ENCODE measurements at regions not wholly inside any gene's neighbourhood (a gene's known extent, or its start where the extent isn't known, plus 50 kb on each side); places are given as distances from the start of the nearest gene placed in this dataset.
"Not testable (repeated sequence)": the region's sequence is repeated elsewhere in the genome, so short reads cannot be mapped to it uniquely, and the experiment has no call there.

DNA sequence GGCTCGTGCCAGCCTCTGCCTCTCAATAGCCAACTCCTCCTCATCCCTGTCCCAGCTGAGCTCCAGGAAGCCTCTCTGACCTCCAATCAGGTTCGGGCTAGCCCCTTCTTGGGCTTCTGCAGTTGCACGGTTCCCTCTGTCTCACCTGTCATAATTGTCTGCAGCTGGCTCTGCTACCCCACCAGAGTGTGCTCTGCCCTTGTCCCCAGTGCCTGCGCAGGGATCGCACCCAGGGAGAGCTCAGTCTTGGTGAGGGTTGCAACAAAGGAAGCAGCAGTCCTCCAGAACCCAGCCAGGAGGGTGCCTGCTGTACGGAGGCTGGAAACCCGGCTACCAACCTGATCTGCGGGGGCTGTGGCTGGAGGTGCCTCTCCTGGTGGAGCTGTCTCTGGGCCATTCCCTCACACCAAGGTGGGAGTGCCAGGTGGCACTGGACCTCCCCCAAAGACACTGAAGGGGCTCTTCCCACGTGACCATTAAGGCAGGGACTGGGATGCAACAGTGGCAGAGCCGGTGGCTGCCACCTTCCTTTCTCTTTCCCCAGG, 63.5 kb upstream of the DMRTB1 start:
- DNase-seq (ENCODE audit: low spot score in 2 of 2, unreplicated experiment in 2 of 2) = no peak
- Mint-ChIP-seq H3K36me3 (no peaks in the 10 kb centered on the region), H3K27me3 (ENCODE audit: low read depth) (peaks cover 5% of the 10 kb centered on the region), H3K9me3 (no peaks in the 10 kb centered on the region), H3K4me1 (peaks cover 23% of the 10 kb centered on the region), H3K4me3 (no peak overlapping the region), H3K27ac (no peak overlapping the region)
- no peak for TF ChIP-seq CTCF (IDR thresholded peaks at IDR 0.05; ENCODE audit: unreplicated experiment)

GRCh38 chr1:53396573-53397268, 62.5 kb upstream of the DMRTB1 start:
- peaks cover 7% of the 10 kb centered on the region for H3K27me3 Mint-ChIP-seq (ENCODE audit: low read depth)
- no peak for DNase-seq (ENCODE audit: low spot score in 2 of 2, unreplicated experiment in 2 of 2)
- no peak overlapping the region for H3K27ac Mint-ChIP-seq
- TF ChIP-seq CTCF (IDR thresholded peaks at IDR 0.05; ENCODE audit: unreplicated experiment) = no peak
- peaks cover 23% of the 10 kb centered on the region for H3K4me1 Mint-ChIP-seq
- no peaks in the 10 kb centered on the region for H3K9me3 Mint-ChIP-seq
- H3K4me3 Mint-ChIP-seq = no peak overlapping the region
- H3K36me3 Mint-ChIP-seq = no peaks in the 10 kb centered on the region

DNA sequence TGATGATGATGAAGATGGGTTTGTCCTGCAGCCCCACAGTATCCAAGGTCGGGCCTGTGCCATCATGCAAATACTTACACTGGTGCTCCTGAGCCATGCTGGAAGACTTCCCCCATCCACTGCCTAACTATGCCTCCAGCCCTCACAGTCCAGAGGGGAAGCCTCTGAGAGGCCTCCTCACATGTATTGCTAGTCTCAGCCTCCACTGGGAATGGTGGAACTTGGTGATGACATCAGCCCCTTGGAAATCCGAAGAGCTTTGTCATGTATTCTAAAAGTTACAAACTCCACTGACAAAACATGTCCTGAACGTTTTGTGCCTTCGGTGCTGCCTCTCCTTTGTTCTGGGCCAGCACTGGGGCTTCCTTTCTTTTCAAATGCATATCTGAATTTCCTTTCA, 61.1 kb upstream of the DMRTB1 start:
- Mint-ChIP-seq H3K4me3 (no peak overlapping the region), H3K27ac (no peak overlapping the region), H3K36me3 (no peaks in the 10 kb centered on the region), H3K27me3 (ENCODE audit: low read depth) (peaks cover 9% of the 10 kb centered on the region), H3K9me3 (no peaks in the 10 kb centered on the region), H3K4me1 (peaks cover 23% of the 10 kb centered on the region)
- DNase-seq (ENCODE audit: low spot score in 2 of 2, unreplicated experiment in 2 of 2) = peak in 1 of 2 experiments; percentile 26
- no peak for TF ChIP-seq CTCF (IDR thresholded peaks at IDR 0.05; ENCODE audit: unreplicated experiment)

GRCh38 chr1:53398576-53399365, 60.4 kb upstream of the DMRTB1 start:
- H3K4me1 Mint-ChIP-seq = peaks cover 23% of the 10 kb centered on the region
- DNase-seq (ENCODE audit: low spot score in 2 of 2, unreplicated experiment in 2 of 2) = peak in 1 of 2 experiments; percentile 30
- no peaks in the 10 kb centered on the region for H3K36me3 Mint-ChIP-seq
- no peak for TF ChIP-seq CTCF (IDR thresholded peaks at IDR 0.05; ENCODE audit: unreplicated experiment)
- peaks cover 9% of the 10 kb centered on the region for H3K27me3 Mint-ChIP-seq (ENCODE audit: low read depth)
- H3K27ac Mint-ChIP-seq = no peak overlapping the region
- no peaks in the 10 kb centered on the region for H3K9me3 Mint-ChIP-seq
- H3K4me3 Mint-ChIP-seq = no peak overlapping the region

- peak in 1 of 2 experiments; percentile 6 for DNase-seq (ENCODE audit: low spot score in 2 of 2, unreplicated experiment in 2 of 2)
- peaks cover 23% of the 10 kb centered on the region for H3K4me1 Mint-ChIP-seq
- H3K27ac Mint-ChIP-seq, H3K36me3 Mint-ChIP-seq, H3K4me3 Mint-ChIP-seq, H3K9me3 Mint-ChIP-seq: not testable (repeated sequence)
- H3K27me3 Mint-ChIP-seq (ENCODE audit: low read depth) = peaks cover 12% of the 10 kb centered on the region
Measured at GRCh38 chr1:53399370-53400133, 59.6 kb upstream of the DMRTB1 start.
